Right lobe of liver (tissue), 6 donors: ENCODE measurements at regions not wholly inside any gene's neighbourhood (a gene's known extent, or its start where the extent isn't known, plus 50 kb on each side); places are given as distances from the start of the nearest gene placed in this dataset.

Experiments
- ATAC-seq, 4 donors: fragments of 200-7000 bp; cut with Tn5 transposase; one replicate each; pipeline ENCODE4 v1.9.1; 2020; ENCODE audit warnings: mild to moderate bottlenecking in 4 of 4, moderate library complexity in 4 of 4
- DNase-seq, 3 donors: peaks; one replicate each; pipeline ENCODE4 v3.0.0-alpha.2; 2020
- H3K27ac ChIP-seq, 3 donors: fragments of 200-600 bp; one replicate each; pipeline ENCODE4 v1.8.0; 2022
- H3K27me3 ChIP-seq, 2 donors: fragments of 200-600 bp; one replicate each; pipeline ENCODE4 v1.8.0; 2022
- H3K36me3 ChIP-seq, 4 donors: fragments of 200-600 bp; sonication (generic) in 1 of 4; one replicate each; pipeline versions ENCODE4 v1.5.1 to v1.8.0; 2017 to 2022; ENCODE audit warnings: control low read depth in 1 of 4
- H3K4me1 ChIP-seq, 4 donors: fragments of 200-600 bp; sonication (generic) in 1 of 4; one replicate each; pipeline versions ENCODE4 v1.5.1 to v1.8.0; 2017 to 2022; ENCODE audit warnings: control low read depth in 1 of 4
- H3K4me3 ChIP-seq, 3 donors: fragments of 200-600 bp; one replicate each; pipeline ENCODE4 v1.8.0; 2022
- H3K9me3 ChIP-seq, 4 donors: fragments of 200-600 bp; sonication (generic) in 1 of 4; one replicate each; pipeline versions ENCODE4 v1.5.1 to v1.8.0; 2017 to 2022; ENCODE audit warnings: control low read depth in 1 of 4
- CTCF ChIP-seq, 4 donors: fragments of 200-600 bp in 3 of 4; fragments of 450-650 bp in 1 of 4; IDR thresholded peaks; one replicate each; pipeline versions ENCODE4 v1.5.1 to v1.8.0; 2016 to 2022; ENCODE audit warnings: antibody characterized with exemption in 4 of 4, mild to moderate bottlenecking in 2 of 4
- POLR2A ChIP-seq: fragments of 450-650 bp; IDR thresholded peaks from one replicate; pipeline ENCODE4 v1.6.1; 2017; ENCODE audit warnings: antibody characterized with exemption, mild to moderate bottlenecking
- WGBS: methylation state at CpG from one replicate; pipeline ENCODE4 v1.1.6; 2018; ENCODE audit warnings: low coverage, low lambda C conversion rate; ENCODE audit not compliant: insufficient coverage; ENCODE audit errors: missing lambda C conversion rate; 5-methylcytosine and 5-hydroxymethylcytosine counted together
- intact Hi-C, 2 donors: fragments of 100-400 bp; cut with DNase I; formaldehyde crosslinking; loops; one replicate each; pipeline versions ENCODE4 v1.11.2 to v1.14.1; 2022
- donor health status: DM: no; HTN: yes; CAD: no.
- donor health status: DM: no; HTN: no; CAD: no.
- donor health status: DM: no; HTN: no; CAD: no.
- donor health status: DM: no; HTN: yes; CAD: no.
- donor health status: DM: no; HTN: yes; CAD: no.

- Histone ChIP-seq H3K4me3 (no peak overlapping the region), H3K27me3 (no peaks in the 10 kb centered on the region), H3K27ac (no peak overlapping the region), H3K4me1 (no peaks in the 10 kb centered on the region), H3K9me3 (no peaks in the 10 kb centered on the region), H3K36me3 (no peaks in the 10 kb centered on the region)
- ATAC-seq (no peak), DNase-seq (no peak)
- TF ChIP-seq CTCF (IDR thresholded peaks at IDR 0.05) (no peak), POLR2A (no peak)
- WGBS = 67% methylated on average over 3 of the region's 3 CpGs
- intact Hi-C loops = no loop called here
Measured at GRCh38 chr11:98871690-98872089, 149.1 kb upstream of the CNTN5 start.

DNA sequence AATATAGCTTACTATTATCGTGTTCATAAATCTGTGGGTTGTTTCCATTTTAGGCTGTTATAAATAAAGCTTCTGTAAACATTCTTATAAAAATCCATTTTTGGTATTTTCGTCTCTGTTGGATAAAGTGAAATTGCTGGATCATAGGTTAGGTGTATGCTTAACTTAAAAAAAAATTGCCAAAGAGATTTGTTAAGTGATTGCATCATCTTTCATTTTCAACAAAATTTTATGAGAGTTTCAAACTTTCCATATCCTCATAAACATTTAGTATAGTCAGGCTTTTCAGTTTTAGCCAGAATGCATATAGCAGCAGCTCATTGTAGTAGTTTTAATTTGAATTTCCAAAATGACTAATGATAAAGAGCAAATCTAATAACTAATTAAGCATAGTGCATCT is 146.7 kb upstream of the CNTN5 start:
- ATAC-seq (no peak), DNase-seq (no peak)
- H3K4me1 ChIP-seq = no peaks in the 10 kb centered on the region
- no peaks in the 10 kb centered on the region for H3K36me3 ChIP-seq
- TF ChIP-seq CTCF (IDR thresholded peaks at IDR 0.05) (no peak), POLR2A (no peak)
- H3K4me3 ChIP-seq = no peak overlapping the region
- no peaks in the 10 kb centered on the region for H3K27me3 ChIP-seq
- no peak overlapping the region for H3K27ac ChIP-seq
- H3K9me3 ChIP-seq = no peaks in the 10 kb centered on the region
- intact Hi-C loops = no loop called here
- WGBS = 49% methylated on average over 2 of the region's 2 CpGs

GRCh38 chr11:98895936-98896335 is 124.8 kb upstream of the CNTN5 start:
- H3K4me1 ChIP-seq = no peaks in the 10 kb centered on the region
- DNase-seq (no peak), ATAC-seq (no peak)
- H3K27me3 ChIP-seq = no peaks in the 10 kb centered on the region
- TF ChIP-seq CTCF (IDR thresholded peaks at IDR 0.05) (no peak), POLR2A (no peak)
- H3K9me3 ChIP-seq = no peaks in the 10 kb centered on the region
- no peak overlapping the region for H3K27ac ChIP-seq
- intact Hi-C loops = no loop called here
- H3K36me3 ChIP-seq = no peaks in the 10 kb centered on the region
- H3K4me3 ChIP-seq = no peak overlapping the region
- 79% methylated on average over 1 of the region's 1 CpG for WGBS

- Histone ChIP-seq H3K27me3 (no peaks in the 10 kb centered on the region), H3K36me3 (no peaks in the 10 kb centered on the region), H3K4me3 (no peak overlapping the region), H3K9me3 (no peaks in the 10 kb centered on the region), H3K4me1 (no peaks in the 10 kb centered on the region), H3K27ac (no peak overlapping the region)
- WGBS = 30% methylated on average over 1 of the region's 1 CpG
- TF ChIP-seq CTCF (IDR thresholded peaks at IDR 0.05) = no peak
- TF ChIP-seq POLR2A = no peak
- DNase-seq = no peak
- ATAC-seq = no peak
- intact Hi-C loops = no loop called here
Measured at GRCh38 chr11:98940913-98941312, 79.8 kb upstream of the CNTN5 start.

DNA sequence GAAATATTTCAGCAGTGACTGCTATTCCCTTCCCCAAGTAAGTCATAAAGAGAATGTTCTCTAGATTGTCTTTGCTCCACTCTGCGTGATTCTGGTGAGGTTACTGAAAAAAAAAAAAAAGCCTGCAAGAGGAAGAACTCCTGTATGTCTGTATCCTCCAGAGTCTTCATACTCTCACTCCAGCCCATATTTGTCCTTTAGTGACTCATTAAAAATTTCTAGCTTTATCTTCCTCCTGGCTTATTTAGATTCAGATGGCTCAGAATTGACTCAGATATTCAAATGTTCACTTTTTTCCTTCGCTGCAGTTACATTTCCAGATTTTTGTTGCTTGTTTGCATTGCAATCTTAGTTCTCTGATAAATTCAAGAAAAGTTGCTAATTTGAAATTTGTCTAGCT is 76.3 kb upstream of the CNTN5 start:
- H3K9me3 ChIP-seq = no peaks in the 10 kb centered on the region
- no peak for TF ChIP-seq POLR2A
- TF ChIP-seq CTCF (IDR thresholded peaks at IDR 0.05) = no peak
- H3K4me1 ChIP-seq = no peaks in the 10 kb centered on the region
- DNase-seq = no peak
- intact Hi-C loops = no loop called here
- WGBS = 38% methylated on average over 2 of the region's 2 CpGs
- H3K4me3 ChIP-seq = no peak overlapping the region
- H3K36me3 ChIP-seq = no peaks in the 10 kb centered on the region
- no peak for ATAC-seq
- no peak overlapping the region for H3K27ac ChIP-seq
- no peaks in the 10 kb centered on the region for H3K27me3 ChIP-seq
